Activated naive CD8-positive, alpha-beta T cell treated with anti-CD3 and anti-CD28 coated beads, Interleukin-2, amount 50 U/mL, for 24 hours (primary cell): ENCODE measurements at regions not wholly inside any gene's neighbourhood (a gene's known extent, or its start where the extent isn't known, plus 50 kb on each side); places are given as distances from the start of the nearest gene placed in this dataset.
A peak's percentile ranks its signal among the peaks of the same experiment; 100 is the strongest.
"Not testable (repeated sequence)": the region's sequence is repeated elsewhere in the genome, so short reads cannot be mapped to it uniquely, and the experiment has no call there.

Experiments
- ATAC-seq: fragments of 150-1000 bp; cut with Tn5 transposase; one replicate; pipeline ENCODE4 v1.10.0; 2021
- DNase-seq: peaks from one replicate; pipeline ENCODE4 v3.0.0; 2021
- H3K27ac Mint-ChIP-seq: one replicate; pipeline ENCODE4 v1.8.0; 2021; ENCODE audit warnings: mild to moderate bottlenecking, mixed read lengths
- H3K27me3 Mint-ChIP-seq: one replicate; pipeline ENCODE4 v1.8.0; 2021; ENCODE audit warnings: mixed read lengths
- H3K36me3 Mint-ChIP-seq: one replicate; pipeline ENCODE4 v1.8.0; 2021; ENCODE audit warnings: low read depth, mixed read lengths
- H3K4me1 Mint-ChIP-seq: one replicate; pipeline ENCODE4 v1.8.0; 2021; ENCODE audit warnings: mixed read lengths
- H3K4me3 Mint-ChIP-seq: one replicate; pipeline ENCODE4 v1.8.0; 2021; ENCODE audit warnings: mild to moderate bottlenecking, moderate library complexity, mixed read lengths
- H3K9me3 Mint-ChIP-seq: one replicate; pipeline ENCODE4 v1.8.0; 2021; ENCODE audit warnings: mixed read lengths

DNA sequence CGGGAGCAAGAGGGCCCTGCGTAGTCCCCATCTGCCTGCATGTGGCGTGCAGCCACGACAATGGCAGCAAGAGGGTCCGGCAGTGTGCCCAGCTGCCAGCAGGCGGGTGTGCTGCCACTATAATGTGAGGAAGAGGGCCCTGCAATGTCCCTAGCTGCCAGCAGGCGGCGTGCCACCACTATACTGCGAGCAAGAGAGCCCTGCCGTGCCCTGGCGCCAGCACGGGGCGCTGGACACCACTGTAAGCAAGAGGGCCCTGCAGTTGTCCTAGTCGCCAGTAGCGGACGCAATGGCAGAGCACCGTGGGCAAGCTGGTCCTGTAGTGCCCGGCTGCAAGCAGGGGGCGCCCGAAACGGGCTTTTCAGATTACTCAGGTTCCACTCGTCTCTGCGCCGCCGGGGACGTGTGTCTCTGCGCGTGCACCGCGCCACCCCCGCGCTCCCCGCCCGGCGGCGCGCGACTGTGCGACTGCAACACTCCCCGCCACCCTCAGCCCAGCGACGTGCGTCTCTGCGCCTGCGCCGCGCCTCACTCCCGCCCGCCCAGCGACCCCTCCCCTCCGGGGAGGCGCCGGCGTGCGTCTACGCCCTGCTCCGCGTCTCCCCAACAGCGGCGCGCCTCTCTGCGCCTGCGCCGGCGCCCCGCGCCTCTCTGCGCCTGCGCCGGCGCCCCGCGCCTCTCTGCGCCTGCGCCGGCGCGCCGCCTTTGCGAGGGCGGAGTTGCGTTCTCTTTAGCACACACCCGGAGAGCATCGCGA is 159.4 kb upstream of the FRG2B start:
- ATAC-seq, DNase-seq, H3K27ac Mint-ChIP-seq, H3K27me3 Mint-ChIP-seq, H3K4me1 Mint-ChIP-seq, H3K36me3 Mint-ChIP-seq, H3K9me3 Mint-ChIP-seq, H3K4me3 Mint-ChIP-seq: not testable (repeated sequence)

DNA sequence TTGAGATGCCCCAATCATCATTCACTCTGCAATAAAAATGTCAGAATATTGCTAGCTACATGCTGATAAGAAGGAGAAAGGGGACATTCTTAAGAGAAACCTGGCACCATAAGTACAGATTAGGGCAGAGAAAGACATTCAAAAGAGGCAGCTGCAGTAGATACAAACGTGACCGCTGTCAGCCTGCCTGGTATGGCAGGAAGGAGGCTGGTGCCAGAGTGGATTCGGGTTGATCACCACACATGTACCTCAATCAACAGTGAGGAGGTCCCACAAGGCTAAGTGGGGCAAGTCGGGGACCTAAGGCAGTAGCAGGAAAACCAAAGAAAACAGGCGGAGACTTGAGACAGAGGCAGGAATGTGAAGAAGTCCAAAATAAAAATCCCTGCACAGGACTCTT is 158.6 kb upstream of the FRG2B start:
- ATAC-seq, H3K36me3 Mint-ChIP-seq, H3K9me3 Mint-ChIP-seq, H3K4me1 Mint-ChIP-seq, H3K27ac Mint-ChIP-seq, H3K4me3 Mint-ChIP-seq, H3K27me3 Mint-ChIP-seq, DNase-seq: not testable (repeated sequence)

DNA sequence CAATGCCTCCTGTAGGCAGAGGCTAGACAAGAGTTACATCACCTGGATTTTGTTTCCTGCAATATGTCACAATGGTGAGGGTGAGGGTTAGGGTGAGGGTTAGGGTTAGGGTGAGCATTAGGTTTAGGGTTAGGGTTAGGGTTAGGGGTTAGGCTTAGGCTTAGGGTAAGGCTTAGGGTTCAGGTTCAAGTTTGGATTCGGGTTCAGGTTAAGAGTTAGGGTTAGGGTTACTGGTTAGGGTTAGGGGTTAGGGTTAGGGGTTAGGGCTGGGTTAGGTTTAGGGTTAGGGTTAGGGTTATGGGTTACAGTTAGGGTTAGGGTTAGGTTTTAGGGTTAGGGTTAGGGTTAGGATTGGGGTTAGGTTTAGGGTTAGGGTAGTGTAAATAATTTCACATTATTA is 138.7 kb upstream of the FRG2B start:
- H3K4me1 Mint-ChIP-seq, H3K27ac Mint-ChIP-seq, H3K4me3 Mint-ChIP-seq, ATAC-seq, DNase-seq, H3K27me3 Mint-ChIP-seq, H3K9me3 Mint-ChIP-seq, H3K36me3 Mint-ChIP-seq: not testable (repeated sequence)

DNA sequence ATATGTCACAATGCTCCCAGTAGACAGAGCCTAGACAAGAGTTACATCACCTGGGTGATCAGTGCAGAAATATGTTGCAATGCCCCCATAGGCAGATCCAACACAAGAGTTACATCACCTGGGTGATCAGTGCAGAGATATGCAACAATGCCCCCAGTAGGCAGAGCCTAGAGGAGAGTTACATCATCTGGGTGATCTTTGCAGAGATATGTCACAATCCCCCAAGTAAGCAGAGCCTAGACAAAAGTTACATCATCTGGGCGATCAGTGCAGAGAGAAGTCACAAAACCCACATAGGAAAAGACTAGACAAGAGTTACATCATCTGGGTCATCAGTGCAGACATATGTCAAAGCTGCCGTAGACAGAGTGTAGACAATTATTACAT is 138.2 kb upstream of the FRG2B start:
- not testable (repeated sequence) for H3K4me1 Mint-ChIP-seq, H3K9me3 Mint-ChIP-seq, H3K27ac Mint-ChIP-seq, H3K36me3 Mint-ChIP-seq, H3K27me3 Mint-ChIP-seq, DNase-seq, H3K4me3 Mint-ChIP-seq
- ATAC-seq: peak; percentile 28

DNA sequence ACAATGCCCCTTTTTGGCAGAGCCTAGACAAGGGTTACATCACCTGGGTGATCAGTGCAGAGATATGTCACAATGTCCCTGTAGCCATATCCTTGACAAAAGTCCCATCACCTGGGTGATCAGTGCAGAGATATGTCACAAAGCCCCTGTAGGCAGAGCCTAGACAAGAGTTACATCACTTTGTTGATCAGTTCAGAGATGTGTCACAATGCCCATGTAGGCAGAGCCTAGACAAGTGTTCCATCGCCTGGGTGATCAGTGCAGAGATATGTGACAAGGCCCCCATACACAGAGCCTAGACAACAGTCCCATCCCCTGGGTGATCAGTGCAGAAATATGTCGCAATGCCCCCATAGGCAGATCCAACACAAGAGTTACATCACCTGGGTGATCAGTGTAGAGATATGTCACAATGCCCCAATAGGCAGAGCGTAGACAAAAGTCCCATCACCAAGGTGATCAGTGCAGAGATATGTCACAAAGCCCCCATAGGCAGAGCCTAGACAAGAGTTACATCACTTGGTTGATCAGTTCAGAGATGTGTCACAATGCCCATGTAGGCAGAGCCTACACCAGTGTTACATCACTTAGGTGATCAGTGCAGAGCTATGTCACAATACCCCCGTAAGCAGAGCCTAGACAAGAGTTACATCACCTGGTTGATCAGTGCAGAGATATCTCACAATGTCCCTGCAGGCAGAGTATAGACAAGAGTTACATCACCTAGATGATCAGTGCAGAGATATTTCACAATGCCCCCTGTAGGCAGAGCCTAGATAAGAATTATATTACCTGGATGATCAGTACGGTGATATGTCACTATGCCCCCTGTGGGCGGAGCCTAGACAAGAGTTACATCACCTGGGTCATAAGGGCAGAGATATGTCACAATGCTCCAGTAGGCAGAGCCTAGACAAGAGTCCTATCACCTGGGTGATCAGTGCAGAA is 137.6 kb upstream of the FRG2B start:
- not testable (repeated sequence) for H3K4me1 Mint-ChIP-seq, H3K27ac Mint-ChIP-seq, ATAC-seq, H3K27me3 Mint-ChIP-seq, H3K4me3 Mint-ChIP-seq, H3K36me3 Mint-ChIP-seq, H3K9me3 Mint-ChIP-seq, DNase-seq

DNA sequence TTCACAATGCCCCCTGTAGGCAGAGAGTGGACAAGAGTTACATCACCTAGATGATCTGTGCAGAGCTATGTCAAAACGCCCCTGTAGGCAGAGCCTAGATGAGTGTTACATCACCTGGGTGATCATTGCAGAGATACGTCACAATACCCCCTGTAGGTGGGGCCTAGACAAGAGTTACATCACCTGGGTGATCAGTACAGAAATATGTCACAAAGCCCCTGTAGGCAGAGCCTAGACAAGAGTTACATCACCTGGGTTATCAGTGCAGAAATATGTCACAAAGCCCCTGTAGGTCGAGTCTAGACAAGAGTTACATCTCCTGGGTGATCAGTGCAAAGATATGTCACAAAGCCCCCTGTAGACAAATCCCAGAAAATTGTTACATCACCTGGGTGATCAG is 136.6 kb upstream of the FRG2B start:
- not testable (repeated sequence) for H3K4me3 Mint-ChIP-seq, ATAC-seq, DNase-seq, H3K9me3 Mint-ChIP-seq, H3K4me1 Mint-ChIP-seq, H3K36me3 Mint-ChIP-seq, H3K27me3 Mint-ChIP-seq, H3K27ac Mint-ChIP-seq

DNA sequence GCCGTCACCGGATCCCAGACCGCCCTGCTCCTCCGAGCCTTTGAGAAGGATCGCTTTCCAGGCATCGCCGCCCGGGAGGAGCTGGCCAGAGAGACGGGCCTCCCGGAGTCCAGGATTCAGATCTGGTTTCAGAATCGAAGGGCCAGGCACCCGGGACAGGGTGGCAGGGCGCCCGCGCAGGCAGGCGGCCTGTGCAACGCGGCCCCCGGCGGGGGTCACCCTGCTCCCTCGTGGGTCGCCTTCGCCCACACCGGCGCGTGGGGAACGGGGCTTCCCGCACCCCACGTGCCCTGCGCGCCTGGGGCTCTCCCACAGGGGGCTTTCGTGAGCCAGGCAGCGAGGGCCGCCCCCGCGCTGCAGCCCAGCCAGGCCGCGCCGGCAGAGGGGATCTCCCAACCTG is 127.0 kb upstream of the FRG2B start:
- ATAC-seq: peak; percentile 49
- H3K27ac Mint-ChIP-seq, H3K4me1 Mint-ChIP-seq, H3K36me3 Mint-ChIP-seq, H3K9me3 Mint-ChIP-seq, H3K27me3 Mint-ChIP-seq, H3K4me3 Mint-ChIP-seq, DNase-seq: not testable (repeated sequence)
